ENCODE measurements at regions not wholly inside any gene's neighbourhood (a gene's known extent, or its start where the extent isn't known, plus 50 kb on each side); places are given as distances from the start of the nearest gene placed in this dataset.

DNA sequence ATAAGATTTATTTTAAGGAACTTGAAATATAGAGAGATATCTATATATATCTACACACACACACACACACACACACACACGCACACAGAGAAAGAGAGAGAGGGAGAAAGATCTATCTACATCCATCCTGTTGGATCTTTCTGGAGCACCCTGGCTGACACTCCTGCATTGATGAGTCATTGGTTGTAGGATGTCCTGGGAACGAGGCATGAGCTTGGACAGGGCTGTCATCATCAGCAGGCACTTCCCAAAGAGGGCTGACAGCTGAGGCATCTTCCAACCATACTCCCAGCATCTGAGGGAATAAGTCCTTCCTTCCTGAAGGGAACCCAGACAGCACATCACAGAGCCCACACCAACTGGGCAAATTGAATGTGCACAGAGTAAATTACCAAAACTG, 99.1 kb upstream of the ERG start:
- H3K4me1 ChIP-seq = no peaks in the 10 kb centered on the region
- in situ Hi-C loops (cut with MboI; ENCODE audit: low sequenced_read_pairs) = no loop called here
- H3K36me3 ChIP-seq (replicated peaks) = no peaks in the 10 kb centered on the region
- H3K4me3 ChIP-seq = no peak overlapping the region
- no peaks in the 10 kb centered on the region for H3K27me3 ChIP-seq (ENCODE audit: low read depth)
- DNase-seq (ENCODE audit: low spot score in 2 of 2) = no peak
- H3K9me3 ChIP-seq = no peaks in the 10 kb centered on the region; the same call in 1 of the 2 replicates

DNA sequence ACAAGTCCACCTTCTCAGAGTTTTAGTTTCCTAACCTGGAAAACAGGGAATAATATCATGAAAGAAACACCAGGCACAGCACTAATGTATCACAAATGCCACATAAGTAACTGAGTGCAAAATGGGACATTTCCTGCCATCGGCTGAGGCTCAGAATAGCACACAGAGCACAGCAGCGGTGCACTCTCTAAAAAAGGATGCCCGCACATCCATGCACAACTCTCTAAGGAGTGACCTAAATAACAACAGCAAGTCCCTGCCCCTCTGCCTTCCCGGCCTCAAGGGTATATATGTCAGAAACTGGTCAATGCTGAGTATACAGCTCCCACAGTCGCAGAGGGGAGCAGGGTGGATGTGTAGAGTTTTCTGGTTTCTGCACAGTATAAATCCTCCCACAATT, 100.1 kb upstream of the ERG start:
- Histone ChIP-seq H3K36me3 (replicated peaks) (no peaks in the 10 kb centered on the region), H3K9me3 (no peaks in the 10 kb centered on the region; the same call in 1 of the 2 replicates), H3K4me1 (no peaks in the 10 kb centered on the region), H3K4me3 (no peak overlapping the region), H3K27me3 (ENCODE audit: low read depth) (no peaks in the 10 kb centered on the region)
- no peak for DNase-seq (ENCODE audit: low spot score in 2 of 2)
- in situ Hi-C loops (cut with MboI; ENCODE audit: low sequenced_read_pairs) = no loop called here

DNA sequence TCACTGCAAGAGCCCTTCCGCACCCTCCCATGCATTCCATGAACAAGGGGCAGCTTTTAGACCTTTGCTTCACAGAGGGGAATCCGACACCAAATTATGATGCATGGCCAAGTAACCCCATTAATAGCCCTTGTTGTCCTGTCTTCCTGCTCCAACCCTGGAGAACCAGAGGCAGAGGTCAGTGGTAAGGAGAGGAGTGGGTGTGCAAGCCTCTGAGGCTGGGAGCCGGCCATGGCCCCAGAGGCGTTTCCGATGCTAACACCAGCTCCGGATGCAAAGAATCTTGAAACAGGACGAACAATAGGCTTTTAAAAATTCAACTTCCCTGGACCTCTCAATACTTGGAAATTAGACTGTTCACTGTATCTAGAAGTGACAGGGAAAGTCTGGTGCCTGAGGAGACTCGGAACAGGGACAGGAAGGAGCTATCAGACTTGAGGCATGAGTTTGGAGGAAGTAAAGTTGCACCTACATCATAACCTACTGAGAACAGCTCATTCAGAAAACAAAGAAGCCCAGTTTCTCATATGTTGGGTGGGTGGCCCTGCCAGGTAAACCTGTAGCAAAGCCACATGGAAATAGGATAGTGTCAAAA, 101.2 kb upstream of the ERG start:
- Histone ChIP-seq H3K9me3 (no peaks in the 10 kb centered on the region; the same call in 1 of the 2 replicates), H3K4me3 (no peak overlapping the region), H3K27me3 (ENCODE audit: low read depth) (no peaks in the 10 kb centered on the region), H3K4me1 (no peaks in the 10 kb centered on the region), H3K36me3 (replicated peaks) (no peaks in the 10 kb centered on the region)
- in situ Hi-C loops (cut with MboI; ENCODE audit: low sequenced_read_pairs) = no loop called here
- no peak for DNase-seq (ENCODE audit: low spot score in 2 of 2)

DNA sequence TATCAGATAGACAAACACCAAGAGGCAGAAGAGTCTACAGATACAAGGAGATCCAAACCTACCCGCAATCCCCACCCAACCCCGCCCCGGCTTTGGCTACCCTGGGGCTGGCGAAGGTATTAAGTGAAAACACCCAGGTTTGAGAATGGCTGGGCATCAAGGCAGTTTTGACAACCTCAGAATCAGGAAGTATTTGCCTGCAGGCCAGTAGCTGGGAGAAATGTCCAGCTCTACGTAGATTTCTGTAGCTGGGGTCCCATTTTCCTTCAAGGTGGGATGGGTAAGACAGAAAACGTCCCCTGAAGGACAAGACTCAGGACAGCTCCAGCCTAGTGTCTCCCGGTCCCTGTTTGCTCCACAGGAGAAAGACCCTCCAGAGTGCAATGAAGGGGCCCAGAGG, 101.8 kb upstream of the ERG start:
- H3K9me3 ChIP-seq = no peaks in the 10 kb centered on the region; the same call in 1 of the 2 replicates
- H3K4me1 ChIP-seq = no peaks in the 10 kb centered on the region
- no peak for DNase-seq (ENCODE audit: low spot score in 2 of 2)
- H3K36me3 ChIP-seq (replicated peaks) = no peaks in the 10 kb centered on the region
- H3K4me3 ChIP-seq = no peak overlapping the region
- in situ Hi-C loops (cut with MboI; ENCODE audit: low sequenced_read_pairs) = no loop called here
- no peaks in the 10 kb centered on the region for H3K27me3 ChIP-seq (ENCODE audit: low read depth)

DNA sequence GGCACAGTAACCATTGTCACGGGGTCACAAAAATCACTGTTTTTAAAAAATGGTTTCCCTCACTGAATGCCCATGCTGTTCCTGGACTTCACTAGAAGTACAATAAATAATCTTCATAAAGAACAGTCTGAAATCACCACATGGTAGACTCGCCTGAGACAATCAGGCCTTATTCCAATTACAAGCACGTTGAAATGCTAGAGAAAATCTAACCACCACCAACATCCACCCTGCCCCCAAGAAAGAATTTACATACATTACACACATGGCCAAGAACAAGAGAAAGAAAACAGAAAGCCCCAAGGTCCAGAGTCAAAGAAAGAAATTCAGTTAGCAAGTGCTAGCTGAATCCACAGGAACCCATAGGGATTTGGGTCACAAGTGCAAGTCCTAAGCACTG, 107.0 kb upstream of the ERG start:
- no peak overlapping the region for H3K4me3 ChIP-seq
- DNase-seq (ENCODE audit: low spot score in 2 of 2) = no peak

DNA sequence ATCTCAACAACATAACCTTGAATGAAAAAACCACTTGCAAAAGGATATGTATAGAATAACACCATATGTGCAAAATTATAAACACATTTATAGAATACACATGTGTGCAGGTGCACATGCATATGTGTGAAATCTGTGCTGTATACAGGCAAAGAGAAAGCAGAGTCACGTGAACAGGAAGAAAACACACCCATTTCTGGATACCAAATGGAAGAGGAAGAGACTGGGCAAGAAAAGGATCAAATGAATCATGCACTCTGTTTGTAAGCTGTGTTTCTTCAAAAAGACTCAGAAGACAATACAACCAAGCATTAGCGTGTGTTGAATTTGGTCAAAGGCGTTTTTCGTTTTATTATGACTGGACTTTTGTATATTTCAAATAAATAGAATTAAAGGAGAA, 111.3 kb upstream of the ERG start:
- Histone ChIP-seq H3K36me3 (replicated peaks) (no peaks in the 10 kb centered on the region), H3K27me3 (ENCODE audit: low read depth) (no peaks in the 10 kb centered on the region), H3K4me3 (no peak overlapping the region), H3K4me1 (no peaks in the 10 kb centered on the region), H3K9me3 (no peaks in the 10 kb centered on the region)
- in situ Hi-C loops (cut with MboI; ENCODE audit: low sequenced_read_pairs) = no loop called here
- no peak for DNase-seq (ENCODE audit: low spot score in 2 of 2)

More for the DNA sequence above, 107.0 kb upstream of the ERG start:
- H3K9me3 ChIP-seq = no peaks in the 10 kb centered on the region
- no peaks in the 10 kb centered on the region for H3K4me1 ChIP-seq
- in situ Hi-C loops (cut with MboI; ENCODE audit: low sequenced_read_pairs) = no loop called here
- H3K27me3 ChIP-seq (ENCODE audit: low read depth) = no peaks in the 10 kb centered on the region
- no peaks in the 10 kb centered on the region for H3K36me3 ChIP-seq (replicated peaks)

DNA sequence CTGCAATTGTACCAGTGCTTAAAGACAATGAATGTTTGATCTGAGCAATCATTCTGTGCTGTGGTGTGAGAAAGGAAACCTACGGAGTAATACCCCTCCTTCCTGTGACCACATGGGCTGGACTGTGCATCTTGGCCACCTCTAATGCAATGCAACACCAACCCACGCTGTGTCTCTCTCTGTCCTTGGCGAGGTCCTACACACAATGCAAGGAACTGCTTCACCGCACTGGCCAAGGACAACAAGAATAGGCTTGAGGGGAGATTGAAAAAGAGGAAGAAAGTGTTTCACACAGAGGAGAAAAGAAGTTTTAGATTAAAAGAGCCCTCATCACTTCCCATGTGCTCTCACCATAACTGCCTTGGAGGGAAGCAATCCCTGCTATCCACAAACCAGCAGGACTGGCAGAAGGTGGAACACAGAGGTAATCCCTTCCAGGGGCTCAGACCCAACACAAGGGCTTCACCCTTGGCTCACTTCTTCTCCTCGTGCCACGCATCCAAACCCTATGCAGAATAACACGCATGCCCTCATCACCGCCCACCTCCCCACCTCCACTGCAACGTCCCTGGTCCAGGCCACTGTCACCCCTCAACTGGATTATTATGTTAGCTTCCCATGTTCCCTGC, 112.5 kb upstream of the ERG start:
- Histone ChIP-seq H3K9me3 (no peaks in the 10 kb centered on the region), H3K36me3 (replicated peaks) (no peaks in the 10 kb centered on the region), H3K4me3 (no peak overlapping the region), H3K4me1 (no peaks in the 10 kb centered on the region), H3K27me3 (ENCODE audit: low read depth) (no peaks in the 10 kb centered on the region)
- in situ Hi-C loops (cut with MboI; ENCODE audit: low sequenced_read_pairs) = no loop called here
- DNase-seq (ENCODE audit: low spot score in 2 of 2) = no peak

DNA sequence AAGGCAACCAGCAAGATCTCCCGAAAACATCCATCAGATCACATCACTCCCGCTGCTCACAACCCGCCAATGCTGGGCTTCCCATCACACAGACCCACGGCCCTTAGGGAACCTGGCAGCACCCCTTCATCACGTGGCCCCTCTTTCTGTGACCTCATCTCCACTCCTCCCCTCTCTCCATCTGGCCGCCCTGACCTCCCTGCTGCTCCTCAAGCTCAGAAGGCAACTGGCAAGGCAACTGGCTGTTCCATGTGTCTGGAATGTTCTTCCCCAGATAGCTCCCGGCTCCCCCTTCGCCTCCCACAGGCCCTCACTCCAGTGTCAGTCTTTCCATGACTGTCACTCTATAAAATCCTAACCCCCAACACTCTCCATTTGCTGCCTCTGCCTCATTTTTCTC, 113.0 kb upstream of the ERG start:
- no peaks in the 10 kb centered on the region for H3K9me3 ChIP-seq
- no peaks in the 10 kb centered on the region for H3K4me1 ChIP-seq
- in situ Hi-C loops (cut with MboI; ENCODE audit: low sequenced_read_pairs) = no loop called here
- DNase-seq (ENCODE audit: low spot score in 2 of 2) = no peak
- no peaks in the 10 kb centered on the region for H3K27me3 ChIP-seq (ENCODE audit: low read depth)
- H3K4me3 ChIP-seq = no peak overlapping the region
- no peaks in the 10 kb centered on the region for H3K36me3 ChIP-seq (replicated peaks)

DNA sequence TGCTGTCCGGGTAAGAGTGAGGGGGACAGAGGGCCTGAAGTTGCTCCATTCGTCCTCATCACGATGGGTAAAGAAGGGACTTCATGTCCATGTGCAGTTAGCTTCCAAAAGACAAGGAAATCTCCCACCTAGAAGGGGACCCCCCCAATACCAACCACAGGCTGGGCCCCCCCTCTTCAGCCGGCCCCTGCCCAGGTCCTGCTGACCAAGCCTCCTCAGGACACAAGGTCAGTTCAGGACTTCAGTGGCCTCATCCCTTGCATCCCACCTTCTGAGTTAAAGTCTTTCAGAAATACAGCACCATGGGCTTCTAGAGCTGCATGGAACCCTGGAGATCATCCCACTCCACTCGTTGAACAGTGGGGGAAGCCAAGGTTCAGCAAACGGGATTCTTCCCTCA, 115.4 kb upstream of the ERG start:
- H3K4me1 ChIP-seq = no peaks in the 10 kb centered on the region
- in situ Hi-C loops (cut with MboI; ENCODE audit: low sequenced_read_pairs) = no loop called here
- DNase-seq (ENCODE audit: low spot score in 2 of 2) = no peak
- no peaks in the 10 kb centered on the region for H3K27me3 ChIP-seq (ENCODE audit: low read depth)
- no peak overlapping the region for H3K4me3 ChIP-seq
- H3K9me3 ChIP-seq = no peaks in the 10 kb centered on the region; the same call in 1 of the 2 replicates
- H3K36me3 ChIP-seq (replicated peaks) = no peaks in the 10 kb centered on the region

DNA sequence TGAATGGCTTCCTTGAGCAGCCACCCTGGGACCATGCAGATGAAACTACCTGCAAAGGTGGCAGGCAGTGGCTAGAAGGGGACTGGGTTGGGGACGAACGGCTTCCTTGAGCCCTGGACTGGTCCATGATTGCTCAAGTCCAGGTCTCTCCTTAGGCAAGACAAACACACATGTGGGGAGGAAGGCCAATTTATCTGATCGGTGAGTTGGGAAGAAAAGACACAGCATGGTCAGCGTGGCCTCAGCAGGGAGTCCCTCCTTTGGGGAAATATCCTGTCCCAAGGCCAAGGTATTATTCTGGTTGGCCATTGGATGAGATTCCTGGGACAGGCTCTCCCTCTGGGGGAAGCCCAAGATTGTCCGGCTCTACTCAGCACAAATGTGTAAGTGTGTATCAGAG, 116.3 kb upstream of the ERG start:
- H3K4me3 ChIP-seq = no peak overlapping the region
- H3K27me3 ChIP-seq (ENCODE audit: low read depth) = no peaks in the 10 kb centered on the region
- no peaks in the 10 kb centered on the region for H3K36me3 ChIP-seq (replicated peaks)
- in situ Hi-C loops (cut with MboI; ENCODE audit: low sequenced_read_pairs) = no loop called here
- no peaks in the 10 kb centered on the region; the same call in 1 of the 2 replicates for H3K9me3 ChIP-seq
- DNase-seq (ENCODE audit: low spot score in 2 of 2) = no peak
- no peaks in the 10 kb centered on the region for H3K4me1 ChIP-seq

DNA sequence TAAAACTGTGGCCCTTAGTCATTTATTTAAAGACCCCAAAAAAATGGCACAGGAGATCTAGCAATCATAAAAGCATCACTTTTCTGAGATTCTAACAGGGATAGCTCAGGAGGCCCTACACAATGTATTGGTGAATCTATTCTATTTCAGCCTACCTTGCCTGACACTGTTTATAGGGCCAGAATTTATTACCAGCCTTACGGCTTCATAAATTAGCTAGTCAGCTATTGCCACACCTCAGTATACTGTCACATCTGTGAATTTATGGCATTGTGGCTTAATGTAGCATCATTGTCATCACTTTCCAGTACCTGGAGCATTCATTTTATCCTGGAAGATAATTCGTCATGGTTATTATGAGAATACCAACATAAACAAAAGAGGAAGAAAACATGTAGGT, 121.2 kb upstream of the ERG start:
- Histone ChIP-seq H3K36me3 (replicated peaks) (no peaks in the 10 kb centered on the region), H3K4me1 (no peaks in the 10 kb centered on the region), H3K27me3 (ENCODE audit: low read depth) (no peaks in the 10 kb centered on the region), H3K9me3 (no peaks in the 10 kb centered on the region; the same call in 1 of the 2 replicates), H3K4me3 (no peak overlapping the region)
- in situ Hi-C loops (cut with MboI; ENCODE audit: low sequenced_read_pairs) = no loop called here
- no peak for DNase-seq (ENCODE audit: low spot score in 2 of 2)

DNA sequence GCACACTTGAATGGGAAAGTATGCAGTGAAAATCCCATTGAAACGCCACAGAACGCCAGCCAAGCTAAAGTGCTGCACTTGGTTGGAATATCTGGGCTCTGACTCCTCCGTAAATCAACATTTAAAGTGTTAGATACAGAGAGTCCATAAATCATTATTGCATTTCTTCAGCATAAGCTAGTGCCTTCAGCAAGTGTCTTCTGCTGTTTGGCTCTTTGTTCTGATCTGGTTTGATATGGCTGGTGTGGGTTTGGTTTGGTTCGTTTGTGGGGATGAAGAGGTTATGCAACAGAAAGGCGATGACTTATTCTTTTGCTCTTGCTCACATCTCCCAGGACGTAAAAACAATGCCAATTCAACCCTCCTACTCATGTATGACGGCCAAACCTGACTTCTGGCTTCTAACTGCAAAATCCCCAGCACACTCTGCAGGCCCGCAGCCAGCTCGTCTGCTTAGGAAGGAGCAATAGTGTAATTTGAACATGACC, 121.8 kb upstream of the ERG start:
- H3K27me3 ChIP-seq (ENCODE audit: low read depth) = no peaks in the 10 kb centered on the region
- H3K36me3 ChIP-seq (replicated peaks) = no peaks in the 10 kb centered on the region
- H3K9me3 ChIP-seq = no peaks in the 10 kb centered on the region; the same call in 1 of the 2 replicates
- in situ Hi-C loops (cut with MboI; ENCODE audit: low sequenced_read_pairs) = no loop called here
- DNase-seq (ENCODE audit: low spot score in 2 of 2) = no peak
- H3K4me1 ChIP-seq = no peaks in the 10 kb centered on the region
- H3K4me3 ChIP-seq = no peak overlapping the region

DNA sequence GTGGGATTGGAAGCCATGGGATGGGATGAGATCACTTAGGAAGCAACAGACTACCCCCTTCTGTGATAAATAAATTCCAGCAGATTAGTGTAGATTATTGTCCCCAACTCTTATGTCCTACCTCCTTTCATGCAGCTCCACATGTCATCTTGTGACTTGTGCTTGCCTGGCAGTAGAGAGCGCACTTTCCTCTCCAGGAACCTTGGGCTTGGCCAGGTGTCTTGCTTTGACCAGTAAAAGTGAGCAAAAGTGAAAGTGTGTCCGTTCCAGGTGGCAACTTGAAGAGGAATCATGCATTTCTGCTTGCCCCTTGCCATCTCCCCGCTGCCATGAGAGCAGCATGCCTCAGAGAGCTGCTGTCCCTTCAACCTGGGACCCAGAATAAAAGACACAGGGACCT, 122.9 kb upstream of the ERG start:
- H3K4me3 ChIP-seq = no peak overlapping the region
- in situ Hi-C loops (cut with MboI; ENCODE audit: low sequenced_read_pairs) = no loop called here
- no peak for DNase-seq (ENCODE audit: low spot score in 2 of 2)

DNA sequence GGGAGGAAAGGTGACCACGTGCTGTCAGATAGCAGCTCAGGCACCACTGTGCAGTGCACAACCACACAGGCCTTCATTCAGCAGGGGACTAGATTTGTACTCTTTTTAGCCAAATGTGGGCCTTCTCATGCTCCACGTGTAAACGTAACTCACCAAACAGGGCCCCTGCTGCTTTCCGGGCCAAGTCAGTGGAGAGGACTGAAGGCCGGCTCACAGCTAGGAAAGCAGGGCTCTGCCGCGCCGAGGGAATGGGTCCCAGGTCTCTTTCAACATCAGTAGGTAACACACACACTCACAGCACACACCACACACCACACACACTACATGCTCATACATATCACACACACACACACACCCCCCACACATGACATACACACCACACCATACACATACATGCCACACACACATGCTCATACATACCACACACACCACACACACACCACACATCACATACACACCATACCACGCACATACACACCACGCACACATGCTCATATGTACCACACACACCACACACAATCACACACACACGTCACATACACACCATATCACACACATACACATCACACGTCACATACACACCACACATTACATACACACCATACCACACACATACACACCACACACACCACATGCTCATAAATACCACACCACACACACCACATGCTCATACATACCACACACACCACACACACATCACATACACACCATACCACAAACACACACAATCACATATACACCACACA, 124.0 kb upstream of the ERG start:
- in situ Hi-C loops (cut with MboI; ENCODE audit: low sequenced_read_pairs) = no loop called here

More for the DNA sequence above, 122.9 kb upstream of the ERG start:
- Histone ChIP-seq H3K36me3 (replicated peaks) (no peaks in the 10 kb centered on the region), H3K9me3 (no peaks in the 10 kb centered on the region; the same call in 1 of the 2 replicates), H3K4me1 (no peaks in the 10 kb centered on the region), H3K27me3 (ENCODE audit: low read depth) (no peaks in the 10 kb centered on the region)

More for the DNA sequence above, 124.0 kb upstream of the ERG start:
- Histone ChIP-seq H3K27me3 (ENCODE audit: low read depth) (no peaks in the 10 kb centered on the region), H3K9me3 (no peaks in the 10 kb centered on the region; the same call in 1 of the 2 replicates), H3K4me1 (no peaks in the 10 kb centered on the region), H3K36me3 (replicated peaks) (no peaks in the 10 kb centered on the region), H3K4me3 (no peak overlapping the region)
- DNase-seq (ENCODE audit: low spot score in 2 of 2) = no peak
